ENCODE measurements at regions not wholly inside any gene's neighbourhood (a gene's known extent, or its start where the extent isn't known, plus 50 kb on each side); places are given as distances from the start of the nearest gene placed in this dataset.

DNA sequence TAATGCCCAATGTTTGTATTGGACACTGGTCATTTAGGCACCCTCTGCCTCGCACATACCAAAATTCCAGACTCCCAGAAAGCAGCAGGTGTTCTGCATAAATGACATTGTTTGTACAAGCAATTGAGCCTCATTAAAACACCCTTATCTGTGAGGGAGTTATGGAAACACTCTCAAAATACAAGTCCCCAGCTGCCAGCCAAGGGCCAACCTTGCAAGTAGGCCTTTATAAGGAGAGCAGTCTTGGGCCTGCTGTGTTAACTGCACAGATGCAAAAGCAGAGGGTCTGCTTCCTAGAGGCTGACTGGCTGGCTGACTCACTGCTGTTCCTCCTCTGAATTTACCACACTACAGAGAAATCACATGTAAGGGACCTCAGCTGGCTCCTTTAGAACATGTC is 150.4 kb upstream of the HMGN3 start:
- no peak overlapping the region for H3K27ac Mint-ChIP-seq (ENCODE audit: unreplicated experiment)
- H3K27me3 Mint-ChIP-seq (ENCODE audit: low read depth): no peaks in the 10 kb centered on the region
- TF ChIP-seq, protein P1, sequence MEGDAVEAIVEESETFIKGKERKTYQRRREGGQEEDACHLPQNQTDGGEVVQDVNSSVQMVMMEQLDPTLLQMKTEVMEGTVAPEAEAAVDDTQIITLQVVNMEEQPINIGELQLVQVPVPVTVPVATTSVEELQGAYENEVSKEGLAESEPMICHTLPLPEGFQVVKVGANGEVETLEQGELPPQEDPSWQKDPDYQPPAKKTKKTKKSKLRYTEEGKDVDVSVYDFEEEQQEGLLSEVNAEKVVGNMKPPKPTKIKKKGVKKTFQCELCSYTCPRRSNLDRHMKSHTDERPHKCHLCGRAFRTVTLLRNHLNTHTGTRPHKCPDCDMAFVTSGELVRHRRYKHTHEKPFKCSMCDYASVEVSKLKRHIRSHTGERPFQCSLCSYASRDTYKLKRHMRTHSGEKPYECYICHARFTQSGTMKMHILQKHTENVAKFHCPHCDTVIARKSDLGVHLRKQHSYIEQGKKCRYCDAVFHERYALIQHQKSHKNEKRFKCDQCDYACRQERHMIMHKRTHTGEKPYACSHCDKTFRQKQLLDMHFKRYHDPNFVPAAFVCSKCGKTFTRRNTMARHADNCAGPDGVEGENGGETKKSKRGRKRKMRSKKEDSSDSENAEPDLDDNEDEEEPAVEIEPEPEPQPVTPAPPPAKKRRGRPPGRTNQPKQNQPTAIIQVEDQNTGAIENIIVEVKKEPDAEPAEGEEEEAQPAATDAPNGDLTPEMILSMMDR (IDR thresholded peaks at IDR 0.05): no peak
- no peak overlapping the region for H3K4me3 Mint-ChIP-seq (ENCODE audit: unreplicated experiment)
- peaks cover 1% of the 10 kb centered on the region for H3K36me3 Mint-ChIP-seq (ENCODE audit: low read depth)
- H3K4me1 Mint-ChIP-seq (ENCODE audit: low read depth): peaks cover 27% of the 10 kb centered on the region
- no peak for DNase-seq (ENCODE audit: low spot score)
- peaks cover 3% of the 10 kb centered on the region for H3K9me3 Mint-ChIP-seq (ENCODE audit: low read depth)

DNA sequence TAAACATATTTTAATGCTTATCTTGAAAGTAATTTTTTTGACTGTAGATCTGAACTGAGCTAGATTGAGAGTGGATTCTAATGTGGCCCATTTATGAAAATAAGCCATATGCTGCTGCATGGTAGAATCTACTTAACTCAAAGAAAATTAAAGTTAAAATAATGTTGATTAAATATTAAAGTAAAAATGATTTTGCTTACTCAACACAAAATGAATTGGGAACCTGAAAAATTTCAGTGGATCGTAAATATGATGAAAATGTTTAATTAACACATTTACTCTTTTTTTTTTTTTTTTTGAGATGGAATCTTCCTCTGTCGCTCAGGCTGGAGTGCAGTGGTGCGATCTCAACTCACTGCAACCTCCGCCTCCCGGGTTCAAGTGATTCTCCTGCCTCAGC is 144.5 kb upstream of the HMGN3 start:
- Mint-ChIP-seq H3K4me3 (ENCODE audit: unreplicated experiment) (no peak overlapping the region), H3K36me3 (ENCODE audit: low read depth) (no peaks in the 10 kb centered on the region), H3K27ac (ENCODE audit: unreplicated experiment) (no peak overlapping the region), H3K4me1 (ENCODE audit: low read depth) (peaks cover 13% of the 10 kb centered on the region), H3K27me3 (ENCODE audit: low read depth) (peaks cover 4% of the 10 kb centered on the region), H3K9me3 (ENCODE audit: low read depth) (no peaks in the 10 kb centered on the region)
- TF ChIP-seq, protein P1 (IDR thresholded peaks at IDR 0.05): no peak
- DNase-seq (ENCODE audit: low spot score): no peak

DNA sequence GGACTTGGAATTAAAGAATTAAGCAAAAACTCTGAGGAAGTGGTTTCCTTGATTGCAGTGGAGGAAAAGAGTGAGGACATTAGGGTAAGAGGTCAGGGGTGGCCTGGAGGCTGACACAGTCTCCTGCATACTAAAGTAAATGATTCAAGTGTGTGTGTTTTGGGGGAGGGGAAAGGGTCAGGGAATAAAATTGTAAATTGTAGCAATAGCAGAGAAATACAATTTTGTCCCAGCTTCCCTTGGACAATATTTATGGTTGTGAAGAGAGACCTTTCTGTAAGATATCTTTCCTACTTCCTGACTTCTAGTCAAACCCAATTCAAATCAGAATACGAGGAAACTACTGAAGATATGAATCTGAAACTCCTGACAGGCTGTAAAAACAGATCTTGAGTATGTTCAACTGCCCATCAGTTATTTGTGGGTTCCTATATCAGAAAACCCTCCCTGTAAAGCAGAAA is 143.4 kb upstream of the HMGN3 start:
- Mint-ChIP-seq H3K9me3 (ENCODE audit: low read depth) (no peaks in the 10 kb centered on the region), H3K27ac (ENCODE audit: unreplicated experiment) (no peak overlapping the region), H3K36me3 (ENCODE audit: low read depth) (no peaks in the 10 kb centered on the region), H3K27me3 (ENCODE audit: low read depth) (peaks cover 9% of the 10 kb centered on the region), H3K4me3 (ENCODE audit: unreplicated experiment) (no peak overlapping the region), H3K4me1 (ENCODE audit: low read depth) (peaks cover 13% of the 10 kb centered on the region)
- TF ChIP-seq, protein P1 (IDR thresholded peaks at IDR 0.05): no peak
- DNase-seq (ENCODE audit: low spot score): no peak

DNA sequence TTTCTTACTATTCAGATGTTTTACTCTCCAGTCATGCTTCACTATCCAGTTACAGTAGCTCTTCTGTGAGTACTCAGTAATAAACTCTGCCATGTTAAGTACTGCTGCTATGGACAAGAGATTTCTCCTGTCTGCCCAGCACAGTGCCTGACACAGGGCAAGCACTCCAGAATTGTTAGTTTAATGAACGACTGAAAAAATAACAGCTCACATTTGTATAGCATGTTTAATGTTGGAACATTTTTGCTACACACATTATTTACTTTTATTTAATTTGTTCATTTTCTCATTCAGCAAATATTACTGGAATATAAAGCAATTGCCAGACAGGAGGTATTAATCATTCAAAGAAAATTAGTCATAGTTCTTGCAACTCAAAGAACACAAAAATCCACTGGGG is 142.6 kb upstream of the HMGN3 start:
- H3K4me3 Mint-ChIP-seq (ENCODE audit: unreplicated experiment): no peak overlapping the region

DNA sequence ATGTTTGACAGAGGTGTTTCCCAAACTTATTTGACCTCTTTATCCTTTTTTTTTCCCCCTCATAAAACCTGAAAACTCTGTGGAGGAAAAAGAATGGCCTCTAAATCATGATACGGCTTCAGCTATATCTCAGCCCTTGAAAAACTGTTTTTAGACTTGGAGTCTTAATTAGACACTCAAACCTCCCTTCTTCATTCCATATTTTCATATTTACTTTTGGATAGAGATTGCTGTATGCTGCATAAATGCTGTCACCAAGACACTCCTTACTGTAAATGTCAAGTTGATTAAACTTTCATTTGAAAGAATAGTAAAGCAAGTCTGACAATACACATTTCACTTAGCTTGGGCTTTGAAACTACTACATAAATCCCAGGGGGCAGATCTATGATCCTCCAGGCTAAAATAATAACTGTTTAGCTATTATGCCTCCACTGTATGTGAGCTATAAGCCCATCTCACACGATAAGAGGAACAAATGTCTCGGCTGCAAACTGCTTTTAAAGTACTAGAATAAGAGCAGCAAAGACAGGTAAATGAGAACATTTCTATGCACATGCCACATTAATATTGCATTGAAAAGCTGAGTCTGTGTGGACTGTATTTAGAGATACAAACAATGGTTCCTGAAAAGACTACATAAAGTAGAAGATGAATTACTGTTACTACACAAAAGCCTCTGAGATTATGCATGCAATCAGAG is 141.3 kb upstream of the HMGN3 start:
- no peak overlapping the region for H3K4me3 Mint-ChIP-seq (ENCODE audit: unreplicated experiment)
- peaks cover 13% of the 10 kb centered on the region for H3K4me1 Mint-ChIP-seq (ENCODE audit: low read depth)
- TF ChIP-seq, protein P1 (IDR thresholded peaks at IDR 0.05): no peak
- H3K27ac Mint-ChIP-seq (ENCODE audit: unreplicated experiment): no peak overlapping the region
- no peaks in the 10 kb centered on the region for H3K36me3 Mint-ChIP-seq (ENCODE audit: low read depth)
- H3K27me3 Mint-ChIP-seq (ENCODE audit: low read depth): peaks cover 13% of the 10 kb centered on the region
- DNase-seq (ENCODE audit: low spot score): no peak
- H3K9me3 Mint-ChIP-seq (ENCODE audit: low read depth): peaks cover under 1% of the 10 kb centered on the region

More for the DNA sequence above, 142.6 kb upstream of the HMGN3 start:
- Mint-ChIP-seq H3K4me1 (ENCODE audit: low read depth) (peaks cover 13% of the 10 kb centered on the region), H3K36me3 (ENCODE audit: low read depth) (no peaks in the 10 kb centered on the region), H3K27ac (ENCODE audit: unreplicated experiment) (no peak overlapping the region), H3K27me3 (ENCODE audit: low read depth) (peaks cover 12% of the 10 kb centered on the region), H3K9me3 (ENCODE audit: low read depth) (no peaks in the 10 kb centered on the region)
- TF ChIP-seq, protein P1 (IDR thresholded peaks at IDR 0.05): no peak
- no peak for DNase-seq (ENCODE audit: low spot score)

Data from chondrocyte (in vitro differentiated cells).